AG10803 (cell line): ENCODE measurements at regions not wholly inside any gene's neighbourhood (a gene's known extent, or its start where the extent isn't known, plus 50 kb on each side); places are given as distances from the start of the nearest gene placed in this dataset.

Source experiments
- DNase-seq: peaks from one replicate; pipeline ENCODE4 v3.0.0; 2010; ENCODE audit warnings: low read depth
- H3K4me3 ChIP-seq: 2 replicates; pipeline ENCODE4 v1.5.1; 2011; ENCODE audit warnings: mild to moderate bottlenecking, low read length, control low read depth
- CTCF ChIP-seq: conservative IDR thresholded peaks from 2 replicates; pipeline ENCODE4 v1.5.1; 2011; ENCODE audit warnings: mild to moderate bottlenecking, low read length, control low read depth, inconsistent platforms

GRCh38 chr1:228894442-228894989, 159.2 kb downstream of the RHOU start:
- TF ChIP-seq CTCF: no peak
- DNase-seq: no peak

GRCh38 chr1:228897901-228898300, 162.6 kb downstream of the RHOU start:
- H3K4me3 ChIP-seq: no peak overlapping the region
- DNase-seq: no peak
- TF ChIP-seq CTCF: no peak

More at GRCh38 chr1:228894442-228894989, 159.2 kb downstream of the RHOU start:
- no peak overlapping the region for H3K4me3 ChIP-seq

GRCh38 chr1:228898582-228898992, 163.3 kb downstream of the RHOU start:
- DNase-seq: no peak
- no peak overlapping the region for H3K4me3 ChIP-seq
- TF ChIP-seq CTCF: no peak

GRCh38 chr1:228899421-228899956, 164.2 kb downstream of the RHOU start:
- no peak for TF ChIP-seq CTCF

GRCh38 chr1:228900099-228900885, 165.0 kb downstream of the RHOU start:
- TF ChIP-seq CTCF: no peak
- DNase-seq: no peak
- no peak overlapping the region for H3K4me3 ChIP-seq

More at GRCh38 chr1:228899421-228899956, 164.2 kb downstream of the RHOU start:
- no peak overlapping the region for H3K4me3 ChIP-seq
- DNase-seq: no peak

- TF ChIP-seq CTCF: no peak
- H3K4me3 ChIP-seq: no peak overlapping the region
Measured at GRCh38 chr1:228900886-228901392, 165.7 kb downstream of the RHOU start.

More at GRCh38 chr1:228900886-228901392, 165.7 kb downstream of the RHOU start:
- no peak for DNase-seq
